WTC11 (cell line): ENCODE measurements at regions not wholly inside any gene's neighbourhood (a gene's known extent, or its start where the extent isn't known, plus 50 kb on each side); places are given as distances from the start of the nearest gene placed in this dataset.

Experiments used
- ATAC-seq: fragments of 200-7000 bp; cut with Tn5 transposase; 2 replicates; pipeline ENCODE4 v1.10.0; 2021; ENCODE audit warnings: mild to moderate bottlenecking, moderate library complexity
- CTCF ChIA-PET: fragments of 300-600 bp; sonication (Branson Sonifier 250); formaldehyde crosslinking; loops from one replicate; lab custom pipeline; 2021; ENCODE audit warnings: antibody characterized with exemption; lab: Charles Lee
- POLR2A ChIA-PET: fragments of 350-600 bp; sonication (Branson Sonifier 250); formaldehyde crosslinking; loops from one replicate; lab custom pipeline; 2021; ENCODE audit warnings: antibody characterized with exemption; lab: Charles Lee
- DNase-seq: peaks from one replicate; pipeline ENCODE4 v3.0.0; 2021; ENCODE audit warnings: low spot score
- H3K27ac Mint-ChIP-seq: 2 replicates; pipeline ENCODE4 v1.8.0; 2021; ENCODE audit warnings: mixed read lengths
- H3K27me3 Mint-ChIP-seq: 2 replicates; pipeline ENCODE4 v1.8.0; 2021; ENCODE audit warnings: low read depth, mild to moderate bottlenecking, moderate library complexity, mixed read lengths
- H3K36me3 Mint-ChIP-seq: 2 replicates; pipeline ENCODE4 v1.8.0; 2021; ENCODE audit warnings: mixed read lengths
- H3K4me1 Mint-ChIP-seq: 2 replicates; pipeline ENCODE4 v1.8.0; 2022; ENCODE audit warnings: mixed read lengths
- H3K4me3 Mint-ChIP-seq: 2 replicates; pipeline ENCODE4 v1.8.0; 2021; ENCODE audit warnings: mild to moderate bottlenecking, moderate library complexity, mixed read lengths
- H3K9me3 Mint-ChIP-seq: 2 replicates; pipeline ENCODE4 v1.8.0; 2021; ENCODE audit warnings: mixed read lengths
- AR ChIP-seq: fragments of 250-450 bp; sonication (Bioruptor Pico); IDR thresholded peaks from 2 replicates; pipeline ENCODE4 v1.9.0; 2021; ENCODE audit warnings: mild to moderate bottlenecking
- CBFB ChIP-seq: sonication (generic); formaldehyde crosslinking; IDR thresholded peaks from 2 replicates; pipeline ENCODE4 v1.8.1; 2022; ENCODE audit warnings: mild to moderate bottlenecking, low read depth, missing genetic modification reagents
- CREM ChIP-seq: sonication (generic); formaldehyde crosslinking; IDR thresholded peaks from 2 replicates; pipeline ENCODE4 v1.8.1; 2022; ENCODE audit warnings: mild to moderate bottlenecking, missing genetic modification reagents, moderate library complexity
- E2F1 ChIP-seq: sonication (generic); formaldehyde crosslinking; IDR thresholded peaks from 2 replicates; pipeline ENCODE4 v1.8.0; 2022; ENCODE audit warnings: mild to moderate bottlenecking, missing genetic modification reagents
- ERG ChIP-seq: fragments of 250-450 bp; sonication (Bioruptor Pico); IDR thresholded peaks from 2 replicates; pipeline ENCODE4 v1.8.0; 2021; ENCODE audit warnings: mild to moderate bottlenecking
- ESRRA ChIP-seq: sonication (generic); formaldehyde crosslinking; IDR thresholded peaks from 2 replicates; pipeline ENCODE4 v1.8.1; 2022; ENCODE audit warnings: mild to moderate bottlenecking, missing genetic modification reagents, borderline replicate concordance
- GABPB1 ChIP-seq: sonication (generic); formaldehyde crosslinking; IDR thresholded peaks from 2 replicates; pipeline ENCODE4 v1.8.1; 2023; ENCODE audit warnings: mild to moderate bottlenecking, missing genetic modification reagents
- HMGA2 ChIP-seq: fragments of 250-450 bp; sonication (Bioruptor Pico); IDR thresholded peaks from 2 replicates; pipeline ENCODE4 v1.4.0; 2021; ENCODE audit warnings: mild to moderate bottlenecking, moderate library complexity
- MLX ChIP-seq: sonication (generic); formaldehyde crosslinking; IDR thresholded peaks from 2 replicates; pipeline ENCODE4 v1.8.1; 2023; ENCODE audit warnings: mild to moderate bottlenecking, missing genetic modification reagents, moderate library complexity
- MYBL2 ChIP-seq: sonication (generic); formaldehyde crosslinking; IDR thresholded peaks from 2 replicates; pipeline ENCODE4 v1.8.1; 2023; ENCODE audit warnings: mild to moderate bottlenecking, moderate library complexity, missing genetic modification reagents
- PREB ChIP-seq: sonication (generic); formaldehyde crosslinking; IDR thresholded peaks from 2 replicates; pipeline ENCODE4 v1.8.1; 2022; ENCODE audit warnings: mild to moderate bottlenecking, missing genetic modification reagents, moderate library complexity, borderline replicate concordance
- PRRX2 ChIP-seq: fragments of 250-450 bp; sonication (Bioruptor Pico); IDR thresholded peaks from 2 replicates; pipeline ENCODE4 v1.8.0; 2021; ENCODE audit warnings: mild to moderate bottlenecking
- SMAD4 ChIP-seq: sonication (generic); formaldehyde crosslinking; IDR thresholded peaks from 2 replicates; pipeline ENCODE4 v1.8.0; 2022; ENCODE audit warnings: mild to moderate bottlenecking, missing genetic modification reagents
- STAT6 ChIP-seq: sonication (generic); formaldehyde crosslinking; conservative IDR thresholded peaks from 2 replicates; pipeline ENCODE4 v1.8.1; 2023; ENCODE audit warnings: mild to moderate bottlenecking, low read depth, missing genetic modification reagents, moderate library complexity
- TEAD1 ChIP-seq: sonication (generic); formaldehyde crosslinking; IDR thresholded peaks from 2 replicates; pipeline ENCODE4 v1.8.0; 2022; ENCODE audit warnings: mild to moderate bottlenecking, missing genetic modification reagents
- TEAD4 ChIP-seq: sonication (generic); formaldehyde crosslinking; IDR thresholded peaks from 2 replicates; pipeline ENCODE4 v1.8.0; 2022; ENCODE audit warnings: mild to moderate bottlenecking, missing genetic modification reagents
- TP53 ChIP-seq: sonication (generic); formaldehyde crosslinking; IDR thresholded peaks from 2 replicates; pipeline ENCODE4 v1.8.1; 2023; ENCODE audit warnings: mild to moderate bottlenecking, missing genetic modification reagents
- ZSCAN18 ChIP-seq: fragments of 250-450 bp; sonication (Bioruptor Pico); IDR thresholded peaks from 2 replicates; pipeline ENCODE4 v2.1.2; 2022; ENCODE audit warnings: mild to moderate bottlenecking, moderate library complexity

- no peaks in the 10 kb centered on the region for H3K36me3 Mint-ChIP-seq
- no peaks in the 10 kb centered on the region for H3K9me3 Mint-ChIP-seq
- ChIA-PET CTCF (no interaction called here), POLR2A (no interaction called here)
- no peaks in the 10 kb centered on the region for H3K27me3 Mint-ChIP-seq
- ATAC-seq (no peak), DNase-seq (no peak)
- H3K27ac Mint-ChIP-seq: no peak overlapping the region
- no peak for TF ChIP-seq PREB
- no peak for TF ChIP-seq AR (CRISPR knock-in tag)
- no peak for TF ChIP-seq SMAD4 (CRISPR knock-in tag)
- TF ChIP-seq ESRRA (CRISPR knock-in tag): no peak
- TF ChIP-seq PRRX2 (CRISPR knock-in tag): no peak
- TF ChIP-seq ZSCAN18 (CRISPR knock-in tag): no peak
- no peak for TF ChIP-seq CREM (CRISPR knock-in tag)
- TF ChIP-seq CBFB (CRISPR knock-in tag): no peak
- no peak for TF ChIP-seq TEAD4 (CRISPR knock-in tag)
- no peak for TF ChIP-seq TEAD1
- no peak for TF ChIP-seq E2F1 (CRISPR knock-in tag)
- TF ChIP-seq MLX (CRISPR knock-in tag): no peak
- no peak for TF ChIP-seq GABPB1 (CRISPR knock-in tag)
- TF ChIP-seq STAT6 (CRISPR knock-in tag): no peak
- no peak for TF ChIP-seq TP53
- no peak for TF ChIP-seq HMGA2 (CRISPR knock-in tag)
- no peak for TF ChIP-seq ERG (CRISPR knock-in tag)
- no peak for TF ChIP-seq MYBL2 (CRISPR knock-in tag)
- H3K4me3 Mint-ChIP-seq: no peak overlapping the region
- H3K4me1 Mint-ChIP-seq: no peaks in the 10 kb centered on the region
Observed at GRCh38 chr1:195765099-195765498, 843.1 kb downstream of the KCNT2 start.
